Astrocyte of the cerebellum (primary cell): ENCODE measurements at regions not wholly inside any gene's neighbourhood (a gene's known extent, or its start where the extent isn't known, plus 50 kb on each side); places are given as distances from the start of the nearest gene placed in this dataset.

ENCODE experiments used
- DNase-seq: peaks from one replicate; pipeline ENCODE4 v3.0.0-alpha.2; 2011; ENCODE audit warnings: low read depth
- H3K4me3 ChIP-seq: 2 replicates; pipeline ENCODE4 v1.5.1; 2011; ENCODE audit warnings: mild to moderate bottlenecking, low read depth, low read length, moderate library complexity
- in situ Hi-C: cut with HindIII; loops from 2 replicates; pipeline ENCODE4 v1.10.0; 2017; ENCODE audit warnings: low sequenced_read_pairs
- TF ChIP-seq, protein P1 (sequence below): IDR thresholded peaks from 2 replicates; pipeline ENCODE4 v1.5.1; 2012; ENCODE audit warnings: low read length, low read depth, moderate library complexity, mild to moderate bottlenecking; ENCODE audit errors: missing control alignments

DNA sequence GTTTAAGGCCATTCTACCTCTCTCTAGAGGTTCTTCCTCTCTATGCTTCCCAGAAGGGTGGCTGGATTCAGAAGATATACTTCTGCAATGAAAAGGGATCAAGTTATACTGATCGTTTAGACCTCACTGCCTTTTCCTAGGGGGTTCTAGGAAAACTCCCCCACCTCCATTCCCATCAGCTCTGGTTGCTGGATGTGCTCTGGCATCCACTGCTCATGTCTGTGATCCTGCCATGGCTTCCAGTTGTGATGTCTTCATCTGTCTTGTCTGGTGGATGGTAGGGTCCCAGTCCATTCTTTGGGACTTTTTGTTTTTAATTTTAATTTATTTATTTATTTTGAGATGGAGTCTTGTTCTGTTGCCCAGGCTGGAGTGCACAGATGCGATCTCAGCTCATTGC, 118.4 kb downstream of the BTBD3 start:
- H3K4me3 ChIP-seq = no peak overlapping the region
- no peak for DNase-seq
- TF ChIP-seq, protein P1, sequence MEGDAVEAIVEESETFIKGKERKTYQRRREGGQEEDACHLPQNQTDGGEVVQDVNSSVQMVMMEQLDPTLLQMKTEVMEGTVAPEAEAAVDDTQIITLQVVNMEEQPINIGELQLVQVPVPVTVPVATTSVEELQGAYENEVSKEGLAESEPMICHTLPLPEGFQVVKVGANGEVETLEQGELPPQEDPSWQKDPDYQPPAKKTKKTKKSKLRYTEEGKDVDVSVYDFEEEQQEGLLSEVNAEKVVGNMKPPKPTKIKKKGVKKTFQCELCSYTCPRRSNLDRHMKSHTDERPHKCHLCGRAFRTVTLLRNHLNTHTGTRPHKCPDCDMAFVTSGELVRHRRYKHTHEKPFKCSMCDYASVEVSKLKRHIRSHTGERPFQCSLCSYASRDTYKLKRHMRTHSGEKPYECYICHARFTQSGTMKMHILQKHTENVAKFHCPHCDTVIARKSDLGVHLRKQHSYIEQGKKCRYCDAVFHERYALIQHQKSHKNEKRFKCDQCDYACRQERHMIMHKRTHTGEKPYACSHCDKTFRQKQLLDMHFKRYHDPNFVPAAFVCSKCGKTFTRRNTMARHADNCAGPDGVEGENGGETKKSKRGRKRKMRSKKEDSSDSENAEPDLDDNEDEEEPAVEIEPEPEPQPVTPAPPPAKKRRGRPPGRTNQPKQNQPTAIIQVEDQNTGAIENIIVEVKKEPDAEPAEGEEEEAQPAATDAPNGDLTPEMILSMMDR = no peak
- in situ Hi-C loops = no loop called here

DNA sequence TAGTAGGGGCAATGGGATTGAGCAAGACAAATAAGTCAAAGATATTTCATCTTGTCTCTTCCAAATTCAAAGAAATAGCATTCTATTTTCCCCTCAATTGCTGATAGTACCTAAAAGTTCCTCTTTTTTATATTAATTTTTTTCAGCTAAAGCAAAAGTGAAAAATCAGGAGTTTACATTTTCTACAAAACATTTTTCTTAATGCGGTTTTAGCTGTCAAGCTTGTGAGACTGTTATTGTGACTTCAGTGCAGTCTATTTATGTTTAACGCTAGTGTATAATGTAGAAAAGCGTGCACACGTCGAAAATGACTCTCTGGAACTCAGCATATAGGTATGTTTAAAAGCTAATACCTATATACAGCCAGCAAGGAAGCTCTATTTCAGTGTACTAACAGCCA, 119.8 kb downstream of the BTBD3 start:
- TF ChIP-seq, protein P1 = no peak
- DNase-seq = no peak
- in situ Hi-C loops = no loop called here

DNA sequence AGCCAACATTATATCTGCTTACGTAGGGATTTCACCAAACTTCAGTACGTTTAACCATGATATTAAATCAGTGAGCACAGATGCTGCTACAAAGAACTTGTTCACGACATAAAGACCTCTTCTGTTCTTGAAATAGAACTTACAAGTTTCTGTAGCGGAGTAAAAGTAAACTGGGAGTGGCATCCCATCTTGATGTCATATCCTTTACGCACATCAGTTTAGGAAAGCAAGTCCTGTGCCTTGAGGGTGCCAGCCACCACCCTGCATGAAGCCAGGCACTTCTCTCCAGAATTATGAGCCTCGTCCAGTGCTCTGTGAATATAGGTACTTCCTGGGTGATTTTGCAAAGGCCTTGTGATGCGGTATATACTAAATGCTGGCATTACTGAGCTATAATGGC, 122.6 kb downstream of the BTBD3 start:
- in situ Hi-C loops = no loop called here
- TF ChIP-seq, protein P1 = no peak
- DNase-seq = no peak
- no peak overlapping the region for H3K4me3 ChIP-seq

More for the DNA sequence above, 119.8 kb downstream of the BTBD3 start:
- H3K4me3 ChIP-seq = no peak overlapping the region

DNA sequence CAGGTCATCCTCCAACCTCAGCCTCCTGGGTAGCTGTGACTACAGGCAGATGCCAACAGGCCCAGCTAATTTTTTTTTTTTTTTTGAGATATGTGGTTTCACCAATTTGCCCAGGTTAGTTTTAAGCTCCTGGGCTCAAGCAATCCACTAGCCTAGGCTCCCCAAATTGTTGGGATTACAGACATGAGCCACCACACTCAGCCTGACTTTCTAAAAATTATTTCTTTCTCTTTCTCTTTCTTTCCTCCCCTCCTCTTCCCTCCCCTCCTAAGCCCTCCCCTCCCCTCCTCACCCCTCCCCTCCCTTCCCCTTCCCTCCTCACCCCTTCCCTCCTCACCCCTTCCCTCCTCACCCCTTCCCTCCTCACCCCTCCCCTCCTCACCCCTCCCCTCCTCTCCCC, 127.3 kb downstream of the BTBD3 start:
- DNase-seq = no peak
- in situ Hi-C loops = no loop called here
- H3K4me3 ChIP-seq = no peak overlapping the region
- TF ChIP-seq, protein P1 = no peak

DNA sequence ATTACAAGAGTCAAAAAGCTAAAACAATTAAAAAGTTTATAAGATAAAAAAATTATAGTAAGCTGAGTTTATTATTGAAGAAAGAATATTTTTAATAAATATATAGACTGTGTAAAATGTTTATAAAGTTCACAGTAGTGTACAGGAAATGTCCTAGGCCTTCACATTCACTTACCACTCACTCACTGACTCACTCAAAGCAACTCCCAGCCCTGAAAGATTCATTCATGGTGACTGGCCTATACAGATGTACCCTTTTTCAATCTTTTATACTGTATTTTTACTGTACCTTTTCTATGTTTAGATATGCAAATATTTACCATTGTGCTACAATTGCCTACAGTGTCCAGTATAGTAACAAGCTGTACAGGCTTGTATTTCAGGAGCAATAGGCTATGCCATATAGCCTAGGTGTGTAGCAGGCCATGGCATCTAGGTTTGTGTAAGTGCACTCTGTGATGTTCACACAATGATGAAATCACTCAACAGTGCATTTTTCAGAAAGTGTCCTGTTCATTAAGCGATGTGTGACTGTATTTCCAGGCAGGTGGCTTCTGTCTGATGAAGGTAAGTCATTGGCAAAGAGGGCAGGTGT, 130.2 kb downstream of the BTBD3 start:
- DNase-seq = no peak
- TF ChIP-seq, protein P1 = no peak
- H3K4me3 ChIP-seq = no peak overlapping the region
- in situ Hi-C loops = no loop called here

DNA sequence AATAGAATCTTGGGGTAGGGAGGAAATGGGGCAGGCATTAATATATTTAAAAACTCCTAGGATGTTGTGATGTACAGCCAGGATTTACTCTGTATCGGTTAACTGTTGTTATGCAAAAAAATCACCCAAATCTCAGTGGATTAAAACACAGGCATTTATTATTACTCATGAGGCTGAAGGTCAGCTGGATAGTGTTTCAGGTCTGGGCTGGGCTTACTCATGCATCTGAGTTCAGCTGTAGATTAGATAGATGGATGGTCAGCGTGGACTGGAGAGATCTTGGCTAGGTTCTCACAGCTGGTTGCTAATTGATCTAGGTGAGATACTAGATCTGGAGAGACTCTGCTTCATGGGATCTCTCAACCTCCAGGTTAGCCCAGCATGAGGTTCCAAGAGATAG, 131.4 kb downstream of the BTBD3 start:
- TF ChIP-seq, protein P1 = no peak
- DNase-seq = no peak
- in situ Hi-C loops = no loop called here
- no peak overlapping the region for H3K4me3 ChIP-seq
